ENCODE measurements at regions not wholly inside any gene's neighbourhood (a gene's known extent, or its start where the extent isn't known, plus 50 kb on each side); places are given as distances from the start of the nearest gene placed in this dataset.

DNA sequence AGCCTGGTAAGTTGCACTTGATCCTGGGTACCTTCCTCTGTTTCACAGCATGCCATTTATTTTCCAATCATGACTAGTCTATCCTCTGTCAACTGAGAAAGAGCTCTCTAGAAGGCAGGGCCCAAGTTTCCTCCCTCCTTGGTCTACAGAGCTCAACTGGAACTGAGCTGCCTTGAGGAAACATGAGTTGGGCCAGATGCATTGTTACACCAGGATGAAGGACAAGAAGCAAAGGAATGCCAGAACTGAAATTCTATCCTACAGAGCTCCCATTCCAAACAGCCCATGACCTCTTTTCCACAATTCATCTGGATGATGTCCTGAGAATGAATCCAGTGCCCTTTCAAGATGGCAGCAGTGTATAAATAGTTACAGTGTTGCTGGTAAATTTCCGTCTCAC, 66.7 kb upstream of the E2F3 start:
- 82 to 88% (median 87%) methylated on average over 1 of the region's 1 CpG for WGBS, 3 donors
- no peak for DNase-seq
- H3K36me3 ChIP-seq = no peaks in the 10 kb centered on the region

DNA sequence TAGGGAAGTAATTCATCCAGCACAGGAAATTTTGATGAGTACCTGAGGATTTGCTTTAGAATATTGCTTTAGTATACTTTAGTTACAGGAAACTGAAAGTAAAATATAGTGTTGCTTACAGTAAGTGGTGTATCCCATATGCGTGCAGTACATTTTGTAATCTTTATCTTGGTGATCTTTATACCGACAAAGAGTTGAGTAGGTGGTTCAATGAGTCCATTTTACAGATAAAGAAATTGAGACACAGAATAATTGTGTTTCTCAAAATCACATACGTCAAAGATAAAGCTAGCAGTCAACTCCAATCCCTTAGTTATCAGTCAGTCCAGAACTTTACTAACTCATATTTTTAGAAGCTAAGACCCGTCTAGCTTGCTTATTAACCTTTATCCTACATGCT, 65.8 kb upstream of the E2F3 start:
- 38 to 55% (median 47%) methylated on average over 4 of the region's 4 CpGs for WGBS, 3 donors
- Histone ChIP-seq H3K4me1 (ENCODE audit: insufficient read depth) (no peaks in the 10 kb centered on the region), H3K4me3 (no peak overlapping the region), H3K27me3 (no peaks in the 10 kb centered on the region), H3K9me3 (no peaks in the 10 kb centered on the region), H3K36me3 (no peaks in the 10 kb centered on the region), H3K27ac (no peak overlapping the region)
- no peak for DNase-seq
- TF ChIP-seq POLR2A (IDR thresholded peaks at IDR 0.05) (no peak), EP300 (IDR thresholded peaks at IDR 0.05) (no peak)
- TF ChIP-seq, protein P1, sequence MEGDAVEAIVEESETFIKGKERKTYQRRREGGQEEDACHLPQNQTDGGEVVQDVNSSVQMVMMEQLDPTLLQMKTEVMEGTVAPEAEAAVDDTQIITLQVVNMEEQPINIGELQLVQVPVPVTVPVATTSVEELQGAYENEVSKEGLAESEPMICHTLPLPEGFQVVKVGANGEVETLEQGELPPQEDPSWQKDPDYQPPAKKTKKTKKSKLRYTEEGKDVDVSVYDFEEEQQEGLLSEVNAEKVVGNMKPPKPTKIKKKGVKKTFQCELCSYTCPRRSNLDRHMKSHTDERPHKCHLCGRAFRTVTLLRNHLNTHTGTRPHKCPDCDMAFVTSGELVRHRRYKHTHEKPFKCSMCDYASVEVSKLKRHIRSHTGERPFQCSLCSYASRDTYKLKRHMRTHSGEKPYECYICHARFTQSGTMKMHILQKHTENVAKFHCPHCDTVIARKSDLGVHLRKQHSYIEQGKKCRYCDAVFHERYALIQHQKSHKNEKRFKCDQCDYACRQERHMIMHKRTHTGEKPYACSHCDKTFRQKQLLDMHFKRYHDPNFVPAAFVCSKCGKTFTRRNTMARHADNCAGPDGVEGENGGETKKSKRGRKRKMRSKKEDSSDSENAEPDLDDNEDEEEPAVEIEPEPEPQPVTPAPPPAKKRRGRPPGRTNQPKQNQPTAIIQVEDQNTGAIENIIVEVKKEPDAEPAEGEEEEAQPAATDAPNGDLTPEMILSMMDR (IDR thresholded peaks at IDR 0.05) = no peak
- intact Hi-C loops (cut with DNase I) = no loop called here

More for the DNA sequence above, 66.7 kb upstream of the E2F3 start:
- Histone ChIP-seq H3K9me3 (no peaks in the 10 kb centered on the region), H3K4me3 (no peak overlapping the region), H3K27me3 (no peaks in the 10 kb centered on the region), H3K27ac (no peak overlapping the region), H3K4me1 (ENCODE audit: insufficient read depth) (no peaks in the 10 kb centered on the region)
- intact Hi-C loops (cut with DNase I) = no loop called here
- TF ChIP-seq EP300 (IDR thresholded peaks at IDR 0.05) = no peak

DNA sequence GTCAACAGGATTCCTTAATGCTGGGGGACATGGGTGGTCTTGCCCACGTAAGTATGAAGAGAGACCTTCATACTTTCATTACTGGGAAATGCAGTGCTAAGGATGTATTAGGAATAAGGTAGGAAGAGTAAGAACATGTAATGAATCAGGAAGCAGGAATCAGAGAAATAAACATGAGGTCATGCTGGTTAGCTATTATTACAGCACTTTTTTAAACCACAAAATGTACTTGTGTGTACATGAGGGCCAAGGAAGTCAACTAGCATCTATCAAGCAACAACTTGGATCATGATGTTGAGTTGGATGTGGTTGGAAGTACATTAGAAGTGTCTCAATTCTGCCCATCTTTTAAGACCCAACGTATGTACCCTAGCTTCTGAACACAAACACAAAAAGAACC, 63.5 kb upstream of the E2F3 start:
- WGBS, 3 donors = 84 to 91% (median 90%) methylated on average over 2 of the region's 2 CpGs
- Histone ChIP-seq H3K36me3 (no peaks in the 10 kb centered on the region), H3K27ac (no peak overlapping the region), H3K4me3 (no peak overlapping the region), H3K4me1 (ENCODE audit: insufficient read depth) (no peaks in the 10 kb centered on the region), H3K9me3 (no peaks in the 10 kb centered on the region), H3K27me3 (no peaks in the 10 kb centered on the region)
- DNase-seq = no peak
- no peak for TF ChIP-seq EP300 (IDR thresholded peaks at IDR 0.05)
- no peak for TF ChIP-seq POLR2A (IDR thresholded peaks at IDR 0.05)
- TF ChIP-seq, protein P1 (IDR thresholded peaks at IDR 0.05) = no peak
- intact Hi-C loops (cut with DNase I) = no loop called here

- Histone ChIP-seq H3K4me3 (no peak overlapping the region), H3K27me3 (no peaks in the 10 kb centered on the region), H3K9me3 (no peaks in the 10 kb centered on the region), H3K27ac (no peak overlapping the region), H3K36me3 (no peaks in the 10 kb centered on the region), H3K4me1 (ENCODE audit: insufficient read depth) (no peaks in the 10 kb centered on the region)
- intact Hi-C loops (cut with DNase I) = no loop called here
- WGBS, 3 donors = 89 to 93% (median 91%) methylated on average over 9 of the region's 9 CpGs
- no peak for DNase-seq
- TF ChIP-seq, protein P1 (IDR thresholded peaks at IDR 0.05) = no peak
- TF ChIP-seq POLR2A (IDR thresholded peaks at IDR 0.05) (no peak), EP300 (IDR thresholded peaks at IDR 0.05) (no peak)
These were observed 61.4 kb upstream of the E2F3 start for GRCh38 chr6:20340068-20340848.

GRCh38 chr6:20341096-20341495, 60.6 kb upstream of the E2F3 start:
- Histone ChIP-seq H3K36me3 (no peaks in the 10 kb centered on the region), H3K4me1 (ENCODE audit: insufficient read depth) (no peaks in the 10 kb centered on the region), H3K4me3 (no peak overlapping the region), H3K27me3 (no peaks in the 10 kb centered on the region), H3K27ac (no peak overlapping the region), H3K9me3 (no peaks in the 10 kb centered on the region)
- intact Hi-C loops (cut with DNase I) = no loop called here
- no peak for DNase-seq
- 46 to 72% (median 68%) methylated on average over 2 of the region's 2 CpGs for WGBS, 3 donors
- TF ChIP-seq POLR2A (IDR thresholded peaks at IDR 0.05) = no peak
- TF ChIP-seq, protein P1 (IDR thresholded peaks at IDR 0.05) = no peak
- TF ChIP-seq EP300 (IDR thresholded peaks at IDR 0.05) = no peak
